ENCODE measurements at regions not wholly inside any gene's neighbourhood (a gene's known extent, or its start where the extent isn't known, plus 50 kb on each side); places are given as distances from the start of the nearest gene placed in this dataset.
"Not testable (repeated sequence)": the region's sequence is repeated elsewhere in the genome, so short reads cannot be mapped to it uniquely, and the experiment has no call there.

DNA sequence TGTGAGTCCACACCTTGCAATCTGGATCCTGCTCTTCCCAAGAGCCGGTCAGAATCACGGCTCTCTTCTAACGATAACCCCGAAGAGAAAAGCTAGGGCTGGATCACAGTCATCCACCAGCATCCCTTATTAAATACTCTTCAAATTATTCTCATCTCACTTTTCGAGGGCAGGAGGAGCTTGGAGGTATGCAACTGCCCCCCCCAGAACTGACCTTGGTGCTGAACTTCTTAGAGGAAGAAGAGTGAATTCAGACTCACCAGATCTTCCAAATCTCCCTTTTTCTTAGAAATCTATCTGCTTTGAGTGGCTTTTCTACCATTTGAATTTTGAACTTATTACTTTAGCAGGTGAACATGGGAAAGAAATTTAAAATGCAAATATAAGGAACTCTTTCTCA lies 75.7 kb downstream of the MED10 start:
- no peaks in the 10 kb centered on the region for H3K9me3 ChIP-seq (ENCODE audit: control insufficient read depth in 2 of 2, insufficient read depth in 1 of 2, low read depth in 1 of 2, low read length in 1 of 2)

GRCh38 chr5:6302075-6302474 lies 76.3 kb downstream of the MED10 start:
- Histone ChIP-seq H3K27me3 (ENCODE audit: control insufficient read depth in 1 of 2, insufficient read depth in 2 of 2, low read length in 2 of 2) (peaks cover 0 to 2% of the 10 kb centered on the region in 2 donors), H3K4me3 (ENCODE audit: low read depth in 1 of 2, low read length in 2 of 2) (no peak overlapping the region), H3K36me3 (ENCODE audit: control insufficient read depth in 2 of 2, insufficient read depth in 2 of 2, low read length in 1 of 2) (no peaks in the 10 kb centered on the region), H3K27ac (ENCODE audit: low read depth in 2 of 2, low read length in 1 of 2) (no peak overlapping the region), H3K4me1 (ENCODE audit: control insufficient read depth in 2 of 2, insufficient read depth in 2 of 2, low read length in 1 of 2) (peaks cover 0 to 2% of the 10 kb centered on the region in 2 donors), H3K9me3 (ENCODE audit: control insufficient read depth in 2 of 2, insufficient read depth in 1 of 2, low read depth in 1 of 2, low read length in 1 of 2) (no peaks in the 10 kb centered on the region)
- WGBS, 2 donors: 27 to 34% methylated on average over 4 of the region's 4 CpGs

More for the DNA sequence above, 75.7 kb downstream of the MED10 start:
- Histone ChIP-seq H3K4me1 (ENCODE audit: control insufficient read depth in 2 of 2, insufficient read depth in 2 of 2, low read length in 1 of 2) (peaks cover 0 to 2% of the 10 kb centered on the region in 2 donors), H3K27me3 (ENCODE audit: control insufficient read depth in 1 of 2, insufficient read depth in 2 of 2, low read length in 2 of 2) (peaks cover 0 to 2% of the 10 kb centered on the region in 2 donors), H3K27ac (ENCODE audit: low read depth in 2 of 2, low read length in 1 of 2) (no peak overlapping the region), H3K4me3 (ENCODE audit: low read depth in 1 of 2, low read length in 2 of 2) (no peak overlapping the region), H3K36me3 (ENCODE audit: control insufficient read depth in 2 of 2, insufficient read depth in 2 of 2, low read length in 1 of 2) (no peaks in the 10 kb centered on the region)
- 62 to 69% methylated on average over 5 of the region's 5 CpGs for WGBS, 2 donors

GRCh38 chr5:6296524-6296923 lies 81.8 kb downstream of the MED10 start:
- no peak overlapping the region for H3K27ac ChIP-seq (ENCODE audit: low read depth in 2 of 2, low read length in 1 of 2)
- H3K27me3 ChIP-seq (ENCODE audit: control insufficient read depth in 1 of 2, insufficient read depth in 2 of 2, low read length in 2 of 2): no peaks in the 10 kb centered on the region
- WGBS, 2 donors: 78 to 80% methylated on average over 8 of the region's 8 CpGs
- no peak overlapping the region for H3K4me3 ChIP-seq (ENCODE audit: low read depth in 1 of 2, low read length in 2 of 2)
- no peaks in the 10 kb centered on the region for H3K4me1 ChIP-seq (ENCODE audit: control insufficient read depth in 2 of 2, insufficient read depth in 2 of 2, low read length in 1 of 2)
- H3K9me3 ChIP-seq (ENCODE audit: control insufficient read depth in 2 of 2, insufficient read depth in 1 of 2, low read depth in 1 of 2, low read length in 1 of 2): no peaks in the 10 kb centered on the region
- H3K36me3 ChIP-seq (ENCODE audit: control insufficient read depth in 2 of 2, insufficient read depth in 2 of 2, low read length in 1 of 2): no peaks in the 10 kb centered on the region

GRCh38 chr5:6291961-6292360 lies 86.4 kb downstream of the MED10 start:
- Histone ChIP-seq H3K27me3 (ENCODE audit: control insufficient read depth in 1 of 2, insufficient read depth in 2 of 2, low read length in 2 of 2) (no peaks in the 10 kb centered on the region), H3K4me1 (ENCODE audit: control insufficient read depth in 2 of 2, insufficient read depth in 2 of 2, low read length in 1 of 2) (no peaks in the 10 kb centered on the region), H3K4me3 (ENCODE audit: low read depth in 1 of 2, low read length in 2 of 2) (no peak overlapping the region), H3K27ac (ENCODE audit: low read depth in 2 of 2, low read length in 1 of 2) (no peak overlapping the region), H3K9me3 (ENCODE audit: control insufficient read depth in 2 of 2, insufficient read depth in 1 of 2, low read depth in 1 of 2, low read length in 1 of 2) (no peaks in the 10 kb centered on the region), H3K36me3 (ENCODE audit: control insufficient read depth in 2 of 2, insufficient read depth in 2 of 2, low read length in 1 of 2) (no peaks in the 10 kb centered on the region)
- WGBS, 2 donors: 21 to 31% methylated on average over 3 of the region's 3 CpGs

- Histone ChIP-seq H3K9me3 (ENCODE audit: control insufficient read depth in 2 of 2, insufficient read depth in 1 of 2, low read depth in 1 of 2, low read length in 1 of 2) (no peaks in the 10 kb centered on the region), H3K27me3 (ENCODE audit: control insufficient read depth in 1 of 2, insufficient read depth in 2 of 2, low read length in 2 of 2) (no peaks in the 10 kb centered on the region), H3K36me3 (ENCODE audit: control insufficient read depth in 2 of 2, insufficient read depth in 2 of 2, low read length in 1 of 2) (no peaks in the 10 kb centered on the region), H3K4me1 (ENCODE audit: control insufficient read depth in 2 of 2, insufficient read depth in 2 of 2, low read length in 1 of 2) (no peaks in the 10 kb centered on the region), H3K27ac (ENCODE audit: low read depth in 2 of 2, low read length in 1 of 2) (no peak overlapping the region), H3K4me3 (ENCODE audit: low read depth in 1 of 2, low read length in 2 of 2) (no peak overlapping the region)
- WGBS, 2 donors: 84 to 89% methylated on average over 3 of the region's 3 CpGs
Observed at GRCh38 chr5:6289239-6289638, 89.1 kb downstream of the MED10 start.

DNA sequence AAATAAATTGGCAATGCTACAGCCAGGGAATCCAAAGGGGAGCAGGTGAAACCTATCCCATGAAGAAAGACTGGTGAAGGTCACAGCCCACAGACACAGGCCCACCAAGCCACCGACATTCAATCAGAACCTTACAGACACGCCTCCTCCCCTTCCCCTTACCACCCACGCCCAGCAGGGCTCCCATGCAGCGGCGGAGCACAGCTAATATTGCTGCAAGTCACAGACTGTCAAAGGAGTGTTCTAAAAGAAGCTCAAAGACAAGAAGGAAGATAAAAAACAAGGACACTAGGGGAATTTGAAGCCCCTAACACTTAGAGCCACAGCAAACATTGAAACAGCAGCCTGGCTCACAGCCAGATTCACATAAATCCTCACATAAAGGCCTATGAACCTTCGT lies 91.2 kb downstream of the MED10 start:
- Histone ChIP-seq H3K36me3 (ENCODE audit: control insufficient read depth in 2 of 2, insufficient read depth in 2 of 2, low read length in 1 of 2) (no peaks in the 10 kb centered on the region), H3K4me1 (ENCODE audit: control insufficient read depth in 2 of 2, insufficient read depth in 2 of 2, low read length in 1 of 2) (no peaks in the 10 kb centered on the region), H3K27ac (ENCODE audit: low read depth in 2 of 2, low read length in 1 of 2) (no peak overlapping the region), H3K4me3 (ENCODE audit: low read depth in 1 of 2, low read length in 2 of 2) (no peak overlapping the region), H3K9me3 (ENCODE audit: control insufficient read depth in 2 of 2, insufficient read depth in 1 of 2, low read depth in 1 of 2, low read length in 1 of 2) (no peaks in the 10 kb centered on the region), H3K27me3 (ENCODE audit: control insufficient read depth in 1 of 2, insufficient read depth in 2 of 2, low read length in 2 of 2) (no peaks in the 10 kb centered on the region)
- WGBS, 2 donors: 47 to 61% methylated on average over 6 of the region's 6 CpGs

GRCh38 chr5:6286404-6286803 lies 91.9 kb downstream of the MED10 start:
- Histone ChIP-seq H3K27ac (ENCODE audit: low read depth in 2 of 2, low read length in 1 of 2) (no peak overlapping the region), H3K9me3 (ENCODE audit: control insufficient read depth in 2 of 2, insufficient read depth in 1 of 2, low read depth in 1 of 2, low read length in 1 of 2) (no peaks in the 10 kb centered on the region), H3K4me1 (ENCODE audit: control insufficient read depth in 2 of 2, insufficient read depth in 2 of 2, low read length in 1 of 2) (no peaks in the 10 kb centered on the region), H3K27me3 (ENCODE audit: control insufficient read depth in 1 of 2, insufficient read depth in 2 of 2, low read length in 2 of 2) (no peaks in the 10 kb centered on the region), H3K4me3 (ENCODE audit: low read depth in 1 of 2, low read length in 2 of 2) (no peak overlapping the region), H3K36me3 (ENCODE audit: control insufficient read depth in 2 of 2, insufficient read depth in 2 of 2, low read length in 1 of 2) (no peaks in the 10 kb centered on the region)
- WGBS, 2 donors: 87 to 88% methylated on average over 7 of the region's 7 CpGs

DNA sequence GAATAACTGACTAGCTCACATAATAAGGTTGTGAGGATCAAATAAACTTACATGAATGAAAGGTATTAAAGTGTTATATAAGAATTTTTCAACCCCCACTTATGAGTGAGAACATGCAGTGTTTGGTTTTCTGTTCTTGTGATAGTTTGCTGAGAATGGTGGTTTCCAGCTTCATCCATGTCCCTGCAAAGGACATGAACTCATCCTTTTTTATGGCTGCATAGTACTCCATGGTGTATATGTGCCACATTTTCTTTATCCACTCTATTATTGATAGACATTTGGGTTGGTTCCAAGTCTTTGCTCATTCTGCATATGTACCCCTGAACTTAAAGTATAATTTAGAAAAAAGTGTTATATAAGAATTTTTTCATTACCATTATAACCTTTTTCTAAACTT lies 93.9 kb downstream of the MED10 start:
- not testable (repeated sequence) for H3K9me3 ChIP-seq (ENCODE audit: control insufficient read depth in 2 of 2, insufficient read depth in 1 of 2, low read depth in 1 of 2, low read length in 1 of 2); H3K27ac ChIP-seq (ENCODE audit: low read depth in 2 of 2, low read length in 1 of 2); H3K4me3 ChIP-seq (ENCODE audit: low read depth in 1 of 2, low read length in 2 of 2); H3K27me3 ChIP-seq (ENCODE audit: control insufficient read depth in 1 of 2, insufficient read depth in 2 of 2, low read length in 2 of 2); H3K4me1 ChIP-seq (ENCODE audit: control insufficient read depth in 2 of 2, insufficient read depth in 2 of 2, low read length in 1 of 2); H3K36me3 ChIP-seq (ENCODE audit: control insufficient read depth in 2 of 2, insufficient read depth in 2 of 2, low read length in 1 of 2)

DNA sequence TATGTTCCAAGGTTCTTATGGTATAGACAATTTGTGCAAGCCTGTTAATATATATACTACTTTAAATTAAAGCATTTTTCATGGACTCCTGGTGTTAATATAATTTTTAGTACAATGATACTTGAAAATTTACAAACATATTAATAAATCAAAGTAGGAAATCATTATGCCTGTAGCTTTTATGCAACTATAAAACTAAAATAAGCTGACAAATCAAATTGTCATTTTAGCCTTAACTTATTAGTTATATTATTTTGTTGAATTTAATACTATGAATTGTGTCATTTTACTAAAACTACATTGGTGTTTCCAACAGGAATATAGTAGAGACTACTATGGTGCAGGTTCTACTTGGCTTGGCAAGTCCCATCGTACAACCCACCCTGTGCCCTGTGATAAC lies 96.0 kb downstream of the MED10 start:
- no peaks in the 10 kb centered on the region for H3K27me3 ChIP-seq (ENCODE audit: control insufficient read depth in 1 of 2, insufficient read depth in 2 of 2, low read length in 2 of 2)
- no peaks in the 10 kb centered on the region for H3K9me3 ChIP-seq (ENCODE audit: control insufficient read depth in 2 of 2, insufficient read depth in 1 of 2, low read depth in 1 of 2, low read length in 1 of 2)
- no peak overlapping the region for H3K27ac ChIP-seq (ENCODE audit: low read depth in 2 of 2, low read length in 1 of 2)
- no peaks in the 10 kb centered on the region for H3K36me3 ChIP-seq (ENCODE audit: control insufficient read depth in 2 of 2, insufficient read depth in 2 of 2, low read length in 1 of 2)
- no peaks in the 10 kb centered on the region for H3K4me1 ChIP-seq (ENCODE audit: control insufficient read depth in 2 of 2, insufficient read depth in 2 of 2, low read length in 1 of 2)
- H3K4me3 ChIP-seq (ENCODE audit: low read depth in 1 of 2, low read length in 2 of 2): no peak overlapping the region
- 73 to 89% methylated on average over 1 of the region's 1 CpG for WGBS, 2 donors

- Histone ChIP-seq H3K4me3 (ENCODE audit: low read depth in 1 of 2, low read length in 2 of 2) (no peak overlapping the region), H3K4me1 (ENCODE audit: control insufficient read depth in 2 of 2, insufficient read depth in 2 of 2, low read length in 1 of 2) (no peaks in the 10 kb centered on the region), H3K9me3 (ENCODE audit: control insufficient read depth in 2 of 2, insufficient read depth in 1 of 2, low read depth in 1 of 2, low read length in 1 of 2) (no peaks in the 10 kb centered on the region), H3K36me3 (ENCODE audit: control insufficient read depth in 2 of 2, insufficient read depth in 2 of 2, low read length in 1 of 2) (no peaks in the 10 kb centered on the region), H3K27ac (ENCODE audit: low read depth in 2 of 2, low read length in 1 of 2) (no peak overlapping the region), H3K27me3 (ENCODE audit: control insufficient read depth in 1 of 2, insufficient read depth in 2 of 2, low read length in 2 of 2) (no peaks in the 10 kb centered on the region)
- WGBS, 2 donors: 49 to 55% methylated on average over 4 of the region's 4 CpGs
Observed at GRCh38 chr5:6281818-6282217, 96.5 kb downstream of the MED10 start.
